Cerebellar cortex (tissue), 1 donor: ENCODE measurements at regions not wholly inside any gene's neighbourhood (a gene's known extent, or its start where the extent isn't known, plus 50 kb on each side); places are given as distances from the start of the nearest gene placed in this dataset.
A peak's percentile ranks its signal among the peaks of the same experiment; 100 is the strongest.
"Not testable (repeated sequence)": the region's sequence is repeated elsewhere in the genome, so short reads cannot be mapped to it uniquely, and the experiment has no call there.

Experiments
- DNase-seq: peaks from one replicate; pipeline ENCODE4 v3.0.0-alpha.2; 2015; ENCODE audit warnings: low spot score

- no peak for DNase-seq
Measured at GRCh38 chr2:42998721-42999120, 206.3 kb upstream of the HAAO start.

- DNase-seq = no peak
Measured at GRCh38 chr2:42996528-42996927, 204.1 kb upstream of the HAAO start.

- no peak for DNase-seq
Measured at GRCh38 chr2:42995752-42996422, 203.5 kb upstream of the HAAO start.

- DNase-seq = not testable (repeated sequence)
Measured at GRCh38 chr2:42989283-42990081, 197.1 kb upstream of the HAAO start.

GRCh38 chr2:42988055-42988454, 195.7 kb upstream of the HAAO start:
- not testable (repeated sequence) for DNase-seq

- no peak for DNase-seq
Measured at GRCh38 chr2:42987112-42987922, 194.9 kb upstream of the HAAO start.

GRCh38 chr2:42984617-42985016, 192.2 kb upstream of the HAAO start:
- no peak for DNase-seq

GRCh38 chr2:42984081-42984480, 191.7 kb upstream of the HAAO start:
- no peak for DNase-seq

GRCh38 chr2:42980764-42981416, 188.5 kb upstream of the HAAO start:
- DNase-seq = no peak

GRCh38 chr2:42979870-42980763, 187.7 kb upstream of the HAAO start:
- DNase-seq = no peak

- no peak for DNase-seq
Measured at GRCh38 chr2:42979416-42979869, 187.1 kb upstream of the HAAO start.

GRCh38 chr2:42978887-42979415, 186.6 kb upstream of the HAAO start:
- no peak for DNase-seq

- no peak for DNase-seq
Measured at GRCh38 chr2:42978175-42978886, 185.9 kb upstream of the HAAO start.

- DNase-seq = no peak
Measured at GRCh38 chr2:42977270-42978174, 185.1 kb upstream of the HAAO start.

- DNase-seq = no peak
Measured at GRCh38 chr2:42976351-42976750, 184.0 kb upstream of the HAAO start.

GRCh38 chr2:42974721-42975717, 182.6 kb upstream of the HAAO start:
- DNase-seq = peak; percentile 50

- DNase-seq = no peak
Measured at GRCh38 chr2:42974169-42974720, 181.9 kb upstream of the HAAO start.
